ENCODE measurements at regions not wholly inside any gene's neighbourhood (a gene's known extent, or its start where the extent isn't known, plus 50 kb on each side); places are given as distances from the start of the nearest gene placed in this dataset.

DNA sequence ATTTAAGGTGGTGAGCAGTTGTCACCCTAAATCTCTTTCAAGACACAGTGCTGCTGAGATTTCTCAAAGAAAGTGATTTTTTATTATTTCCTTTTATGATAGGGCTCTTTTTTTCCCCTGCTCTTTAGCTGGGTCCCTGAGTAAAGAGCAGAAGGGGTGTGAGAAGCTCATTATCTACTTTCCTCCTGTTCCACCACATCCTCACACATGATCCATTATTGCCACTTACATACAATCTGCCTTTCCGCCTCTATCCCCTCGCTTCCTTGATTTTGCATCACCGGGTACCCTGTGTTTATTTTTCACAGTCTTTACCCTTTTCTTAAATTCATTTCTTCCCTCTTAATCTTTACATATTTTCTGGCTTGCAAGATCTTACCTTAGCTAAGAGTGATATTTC, 93.9 kb upstream of the CCDC85A start:
- intact Hi-C loops (cut with DNase I) = no loop called here

DNA sequence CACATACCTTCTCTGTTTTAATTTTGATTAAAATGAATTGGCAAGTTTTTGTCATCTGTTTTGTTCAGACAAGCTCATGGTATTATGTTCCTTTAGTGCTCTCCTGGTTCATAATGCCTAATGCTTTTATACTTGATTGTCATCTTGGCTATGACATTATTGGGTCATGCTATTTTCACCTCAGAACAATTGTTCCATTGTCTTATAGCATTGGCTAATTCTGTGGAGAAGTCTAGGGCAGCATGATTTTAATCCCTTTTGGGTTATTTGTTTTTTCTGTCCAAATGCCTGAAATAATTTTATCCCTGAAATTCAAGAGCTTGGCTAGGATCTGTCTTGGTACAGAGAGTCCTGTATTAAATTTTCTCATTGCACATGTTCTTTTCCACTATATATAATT, 83.8 kb upstream of the CCDC85A start:
- intact Hi-C loops (cut with DNase I) = no loop called here
- DNase-seq = no peak

More for the DNA sequence above, 93.9 kb upstream of the CCDC85A start:
- no peak for DNase-seq

DNA sequence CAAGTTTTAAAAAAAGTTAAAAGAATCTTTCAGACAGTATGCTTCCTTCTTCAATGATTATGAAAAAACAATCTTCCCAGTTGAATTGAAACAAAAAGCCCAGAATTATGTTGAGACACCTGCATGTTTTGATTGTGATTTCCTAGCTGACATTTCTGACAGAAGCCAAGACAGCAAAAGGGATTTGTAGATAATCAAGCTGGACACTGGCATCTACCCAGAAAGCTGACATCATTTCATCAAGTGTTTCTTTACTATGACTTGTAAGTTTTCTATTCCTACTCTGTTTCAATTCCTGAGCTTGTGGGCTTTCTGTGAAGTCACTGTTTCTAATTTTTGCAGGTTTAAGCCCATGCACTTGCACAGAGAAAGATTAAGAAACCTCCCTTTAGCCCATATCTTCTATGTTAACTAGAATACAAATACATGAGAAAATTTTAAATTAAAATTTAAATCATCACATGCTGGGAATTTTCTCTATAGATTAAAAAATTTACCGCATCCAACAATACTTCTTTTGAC, 82.9 kb upstream of the CCDC85A start:
- intact Hi-C loops (cut with DNase I) = no loop called here

DNA sequence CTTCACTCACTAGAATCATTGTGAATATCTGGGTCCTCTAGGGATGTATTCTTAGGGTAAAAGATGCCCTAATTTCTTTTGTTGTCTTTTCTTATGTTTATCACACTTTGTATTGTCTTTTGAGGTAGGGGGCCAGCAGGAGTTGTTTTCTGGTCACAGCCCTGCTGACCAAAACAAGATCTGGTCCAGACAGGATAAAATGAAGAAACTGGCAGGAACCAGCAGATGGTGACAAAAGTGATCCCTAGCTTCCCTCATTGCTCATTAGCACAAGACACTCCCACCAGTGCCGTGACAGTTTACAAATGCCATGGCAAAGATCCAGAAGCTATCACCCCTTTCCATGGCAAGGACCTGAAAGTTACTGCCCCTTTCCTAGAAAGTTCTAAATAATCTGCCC, 81.7 kb upstream of the CCDC85A start:
- no peak for DNase-seq
- intact Hi-C loops (cut with DNase I) = no loop called here

More for the DNA sequence above, 82.9 kb upstream of the CCDC85A start:
- no peak for DNase-seq

DNA sequence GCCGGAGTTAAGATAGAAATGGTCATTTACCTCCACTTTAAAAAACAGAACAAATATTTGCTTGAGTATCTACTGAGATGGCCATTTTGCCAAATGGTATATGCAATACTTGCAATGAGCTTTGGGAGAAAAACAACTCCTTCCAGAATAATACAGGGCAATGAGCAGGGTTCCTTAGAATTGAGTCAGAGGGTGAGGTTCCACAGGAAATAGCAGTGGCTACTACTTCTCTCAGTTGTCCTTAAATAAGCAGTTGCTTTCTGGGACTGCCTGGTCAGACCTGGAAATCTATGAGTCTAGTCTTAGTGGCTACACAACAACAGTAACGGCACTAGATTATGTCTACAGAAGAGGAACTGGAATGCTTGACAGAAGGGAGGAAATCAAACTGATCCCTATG, 80.9 kb upstream of the CCDC85A start:
- intact Hi-C loops (cut with DNase I) = no loop called here

DNA sequence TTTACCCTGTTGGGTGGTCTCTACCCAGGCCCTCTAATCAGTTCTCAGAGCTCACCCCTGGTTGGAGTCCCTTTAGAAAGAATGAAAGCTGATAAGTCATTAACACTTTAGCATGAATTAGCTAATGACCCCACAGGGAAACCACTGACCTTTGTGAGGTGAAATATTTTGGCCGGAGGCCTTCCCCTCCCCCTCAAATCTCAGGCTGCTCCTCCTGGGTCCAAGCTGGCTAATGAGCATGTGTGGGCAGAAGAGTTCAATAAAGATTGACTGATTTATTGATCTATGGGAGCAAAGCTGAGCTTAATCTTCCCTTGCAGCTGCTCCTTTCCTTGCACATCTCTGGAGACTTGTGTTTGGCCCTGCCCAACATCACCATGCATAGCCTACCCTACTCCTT, 78.8 kb upstream of the CCDC85A start:
- intact Hi-C loops (cut with DNase I) = no loop called here
- DNase-seq = no peak

More for the DNA sequence above, 80.9 kb upstream of the CCDC85A start:
- no peak for DNase-seq

DNA sequence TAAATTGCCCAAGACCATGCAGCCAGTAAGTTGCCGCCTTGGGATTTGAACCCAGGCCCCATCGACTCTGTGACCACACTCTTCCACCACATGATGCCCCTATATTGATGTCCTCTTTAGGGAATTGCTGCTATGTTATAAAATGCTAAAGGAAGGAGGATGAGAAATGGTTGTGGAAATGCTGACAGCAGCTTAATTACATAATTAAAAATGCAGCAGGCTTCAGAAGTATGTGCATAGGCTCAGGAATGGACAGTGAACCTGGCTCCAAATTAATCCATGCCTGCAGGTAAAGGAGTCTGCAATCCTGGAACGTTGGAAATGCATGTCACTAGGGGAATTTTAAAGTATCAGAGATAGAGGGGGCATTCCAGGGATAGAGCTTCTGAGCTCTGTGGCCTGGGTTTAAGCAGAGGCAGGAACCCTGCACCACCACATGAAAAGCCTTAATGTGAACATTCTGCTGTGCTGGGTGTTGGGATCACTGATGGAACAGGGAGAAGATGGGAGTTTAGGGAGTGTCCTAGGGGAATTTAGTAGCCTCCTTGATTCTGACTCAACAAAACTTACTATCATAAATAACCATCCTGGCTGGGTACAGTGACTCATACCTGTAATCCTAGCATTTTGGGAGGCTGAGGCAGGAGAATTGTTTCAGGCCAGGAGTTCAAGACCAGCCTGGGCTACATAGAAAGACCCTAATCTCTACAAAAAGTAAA, 76.1 kb upstream of the CCDC85A start:
- intact Hi-C loops (cut with DNase I) = no loop called here
- no peak for DNase-seq

DNA sequence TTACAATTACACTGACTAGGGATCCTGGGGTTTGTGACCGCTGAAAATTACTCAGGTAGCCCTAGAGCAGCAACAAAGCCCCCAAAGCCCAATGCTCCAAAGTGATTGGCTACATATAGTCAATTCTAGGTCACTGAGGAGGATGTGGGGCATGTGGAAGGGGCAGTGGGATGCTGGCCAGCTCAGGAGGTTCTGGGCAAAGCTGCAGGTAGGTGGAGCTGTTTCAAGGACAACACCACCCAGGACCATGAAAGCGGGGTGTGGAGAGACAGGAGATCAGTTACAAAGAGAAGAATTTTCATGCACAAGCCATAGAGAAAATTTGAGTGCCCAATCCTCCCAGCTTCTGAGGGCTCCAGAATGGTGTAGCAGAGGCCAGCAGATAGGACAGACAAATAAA, 75.0 kb upstream of the CCDC85A start:
- intact Hi-C loops (cut with DNase I) = no loop called here
- DNase-seq = no peak

DNA sequence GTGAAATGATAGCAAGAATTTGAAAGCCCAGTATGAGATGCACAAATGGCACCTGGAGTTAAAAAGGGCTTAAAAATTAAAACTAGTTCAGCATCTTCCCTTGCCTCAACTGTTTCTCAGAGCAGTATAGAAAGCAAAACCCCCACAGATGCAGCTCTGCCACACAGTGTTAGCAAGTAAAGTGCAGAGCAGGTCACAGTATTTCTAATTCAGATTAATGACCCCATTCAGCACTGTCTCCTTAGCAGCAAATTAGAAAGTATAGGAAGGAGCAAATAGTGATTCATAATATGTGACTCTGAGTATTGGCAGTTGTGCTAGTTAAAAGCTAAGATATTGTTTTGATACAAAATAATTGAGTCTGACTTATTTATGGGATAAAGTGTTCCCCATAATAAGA, 73.8 kb upstream of the CCDC85A start:
- DNase-seq = no peak
- intact Hi-C loops (cut with DNase I) = no loop called here

DNA sequence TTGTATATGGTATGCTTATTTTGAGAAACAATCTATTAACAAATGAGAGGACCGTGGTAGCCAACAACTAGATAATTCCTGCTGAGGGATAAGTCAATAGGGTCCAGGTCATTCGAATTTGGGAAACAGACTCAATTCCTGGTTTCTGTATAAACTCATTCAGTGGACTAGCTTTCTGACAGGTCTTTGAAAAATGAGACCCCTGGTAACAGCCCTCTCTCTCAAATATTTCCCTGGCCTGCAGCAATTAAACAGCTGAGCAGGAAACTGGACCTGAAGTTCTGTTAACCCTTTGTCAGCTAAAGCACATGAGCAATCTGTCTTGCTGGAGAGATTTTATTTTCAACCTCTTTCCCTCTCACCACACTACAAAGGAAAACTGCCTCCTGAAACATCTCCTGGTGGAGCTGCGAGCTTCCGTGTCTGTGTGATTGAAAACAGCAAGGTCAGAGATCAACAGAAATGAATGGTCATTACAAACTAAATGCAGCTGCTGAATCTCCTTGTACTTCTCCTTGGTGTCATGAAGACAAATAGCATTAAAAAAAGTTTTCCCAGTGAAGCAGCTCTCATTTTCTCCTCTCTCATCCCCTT, 70.3 kb upstream of the CCDC85A start:
- DNase-seq = no peak
- intact Hi-C loops (cut with DNase I) = no loop called here

DNA sequence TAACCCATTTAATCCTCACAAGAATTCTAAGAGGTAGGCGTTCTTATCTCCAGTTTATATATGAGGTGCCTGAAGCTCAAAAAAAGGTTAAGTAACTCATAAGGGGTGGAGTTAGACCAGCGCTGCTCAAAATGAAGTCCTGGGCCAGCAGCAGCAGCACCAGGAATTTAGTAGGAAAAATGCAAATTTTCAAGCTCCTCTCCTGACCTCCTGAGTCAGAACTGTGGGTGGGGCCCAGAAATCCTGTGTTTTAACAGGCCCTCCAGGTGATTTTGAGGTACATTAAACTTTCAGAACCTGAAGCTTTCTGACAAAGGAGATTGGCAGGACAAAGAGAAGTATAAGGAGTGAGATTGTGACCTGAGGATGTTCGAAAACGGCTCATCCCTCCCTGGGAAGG, 66.0 kb upstream of the CCDC85A start:
- intact Hi-C loops (cut with DNase I) = no loop called here
- DNase-seq = no peak

DNA sequence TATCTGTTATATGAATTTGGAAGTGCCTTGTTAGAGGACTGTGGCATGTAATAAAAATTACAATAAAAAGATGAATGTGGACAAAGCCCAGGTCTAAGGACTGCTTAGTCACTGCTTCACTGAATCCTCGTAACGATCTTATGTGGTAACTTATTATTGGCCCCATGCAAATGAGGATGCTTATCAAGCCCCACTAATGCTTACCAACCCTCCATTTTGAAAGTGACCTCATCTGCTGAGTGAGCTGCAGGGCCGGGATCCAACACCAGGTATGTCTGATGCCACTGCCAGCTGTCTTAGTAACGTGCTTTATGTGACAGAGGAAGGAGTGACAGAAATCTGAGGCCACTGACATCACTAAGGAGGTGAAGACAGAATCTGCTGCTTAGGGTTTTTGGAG, 65.3 kb upstream of the CCDC85A start:
- no peak for DNase-seq
- intact Hi-C loops (cut with DNase I) = no loop called here

DNA sequence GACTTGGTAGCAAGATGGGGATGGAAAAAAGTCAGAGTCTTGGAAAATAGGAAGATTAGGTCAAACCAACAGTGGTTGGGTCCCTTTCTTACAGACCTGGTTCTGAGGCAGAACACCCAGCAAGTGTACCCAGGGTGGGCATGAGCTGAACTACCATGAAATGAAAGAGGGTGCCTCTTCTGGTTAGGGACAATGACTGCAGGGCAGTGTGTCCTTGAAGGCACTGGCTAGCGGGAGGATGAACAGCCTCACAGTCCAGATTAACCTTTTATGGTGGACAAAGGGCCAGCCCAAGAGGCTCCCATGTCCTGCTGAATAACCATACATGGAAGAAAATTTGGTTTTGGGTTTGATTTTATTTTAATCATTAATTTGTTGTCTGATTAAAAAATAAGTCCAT, 61.8 kb upstream of the CCDC85A start:
- DNase-seq = no peak
- intact Hi-C loops (cut with DNase I) = no loop called here

DNA sequence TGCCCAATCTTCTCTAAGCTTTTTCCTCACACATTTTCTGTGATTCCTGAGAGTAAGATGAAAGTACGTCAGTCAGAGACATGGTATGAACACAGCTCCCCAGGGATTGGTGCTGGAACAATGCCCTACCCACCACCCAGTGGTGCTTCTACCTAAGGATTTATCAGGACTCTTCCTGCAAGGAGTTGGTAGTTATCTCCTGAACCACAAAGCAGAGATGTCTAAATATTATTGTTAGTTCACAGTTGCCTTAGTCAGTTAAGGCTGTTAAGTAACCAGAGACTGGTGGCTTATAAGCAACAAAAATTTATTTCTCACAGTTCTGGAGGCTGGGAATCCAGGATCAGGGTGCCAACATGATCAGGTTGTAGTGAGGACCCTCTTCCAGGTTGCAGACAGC, 60.3 kb upstream of the CCDC85A start:
- DNase-seq = no peak
- intact Hi-C loops (cut with DNase I) = no loop called here

DNA sequence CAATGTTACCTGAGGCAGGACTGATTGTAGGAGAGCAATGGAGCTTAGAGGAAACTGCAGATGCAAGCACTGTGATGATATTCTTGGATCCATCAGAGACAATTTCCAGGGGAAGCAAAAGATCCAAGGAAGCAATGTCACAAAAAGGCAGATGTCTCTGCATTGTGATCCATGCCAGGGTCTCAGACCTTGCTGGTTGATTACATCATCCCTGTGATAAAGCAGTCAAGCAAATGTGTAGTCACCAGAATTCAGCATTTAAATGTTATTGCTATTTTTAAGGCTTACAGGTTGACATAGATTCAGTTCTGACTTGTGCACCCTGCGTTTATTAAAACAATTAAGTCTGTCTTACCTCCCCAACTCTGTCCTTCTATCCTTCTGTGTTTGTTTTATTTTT, 56.8 kb upstream of the CCDC85A start:
- intact Hi-C loops (cut with DNase I) = no loop called here
- no peak for DNase-seq

DNA sequence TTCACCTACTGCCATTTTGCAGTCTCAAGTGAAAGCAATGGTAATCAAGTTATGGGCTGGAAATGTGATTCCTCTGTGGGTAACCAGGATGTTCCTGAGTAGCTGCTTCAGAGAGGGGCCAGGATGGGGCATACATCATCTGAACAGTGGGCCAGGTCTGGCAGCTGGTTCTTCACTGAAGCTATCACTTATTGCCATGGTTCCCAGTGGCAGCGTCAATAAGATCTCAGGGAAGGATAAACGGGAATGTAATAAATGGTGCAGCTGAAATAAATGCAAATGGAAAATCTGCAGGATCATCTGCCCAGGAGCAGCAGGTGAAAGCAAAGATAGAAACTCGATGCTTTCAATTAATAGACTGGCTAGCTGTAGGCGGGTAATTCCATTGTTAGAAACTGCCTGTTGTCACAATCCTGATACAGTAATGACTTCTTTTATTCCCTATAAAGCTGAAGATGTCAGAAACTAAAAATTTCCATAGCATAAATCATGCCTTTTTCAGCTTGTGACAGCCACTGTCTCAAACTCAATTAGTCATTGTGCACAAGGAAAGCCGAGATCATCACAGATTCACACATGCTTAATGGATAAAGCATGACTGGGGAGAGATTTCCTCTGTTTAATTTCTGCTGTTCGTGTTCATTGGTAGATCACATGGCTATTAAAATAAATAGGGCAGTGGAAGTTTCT, 56.2 kb upstream of the CCDC85A start:
- DNase-seq = no peak

DNA sequence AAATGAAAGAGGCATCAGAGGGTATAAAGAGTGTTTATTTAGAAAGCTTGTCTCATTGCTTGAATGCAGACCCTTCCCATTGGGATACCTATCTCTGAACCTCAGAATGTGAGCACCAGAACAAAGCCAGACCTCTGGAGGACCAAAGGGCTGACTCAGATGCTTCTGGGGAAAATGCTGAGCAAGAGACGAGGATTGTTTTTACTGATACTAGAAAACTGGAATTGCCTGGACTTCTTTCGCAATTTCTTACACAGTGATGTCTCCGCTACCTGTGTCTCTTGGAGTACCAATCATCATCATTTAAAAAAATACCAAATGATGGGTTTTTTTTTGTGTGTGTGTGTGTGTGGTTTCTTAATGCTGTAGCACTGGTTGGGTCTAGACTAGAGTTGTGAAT, 55.6 kb upstream of the CCDC85A start:
- intact Hi-C loops (cut with DNase I) = no loop called here
- DNase-seq = no peak

More for the DNA sequence above, 56.2 kb upstream of the CCDC85A start:
- intact Hi-C loops (cut with DNase I) = no loop called here

DNA sequence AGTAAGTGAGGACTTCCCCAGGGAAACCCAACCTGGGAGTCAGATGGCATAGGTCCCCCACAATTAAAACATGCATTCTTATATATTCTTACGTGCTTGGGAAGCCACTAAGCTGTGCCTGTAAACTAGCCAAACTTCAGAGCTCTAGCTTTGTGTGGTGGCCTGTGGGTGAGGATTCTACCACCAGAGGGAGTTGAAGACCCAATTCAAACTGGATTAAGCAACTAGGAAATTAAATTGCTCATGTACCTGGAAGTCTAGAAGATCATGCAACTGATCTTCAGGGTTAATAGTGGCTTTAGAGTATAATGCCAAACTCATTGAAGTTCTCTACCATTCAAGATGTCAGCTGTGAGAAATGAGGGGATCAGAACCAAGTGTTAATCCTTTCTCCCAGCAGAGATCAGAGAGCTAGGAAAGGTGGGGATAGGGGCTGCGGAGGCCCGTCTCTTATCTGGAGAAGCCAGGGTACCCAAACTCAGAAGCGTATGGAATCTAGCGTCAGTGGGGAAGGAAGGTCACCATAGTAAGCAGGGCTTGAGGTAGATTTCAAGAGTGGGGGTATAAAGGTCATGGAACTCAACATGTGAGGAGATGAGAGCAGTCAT, 53.2 kb upstream of the CCDC85A start:
- intact Hi-C loops (cut with DNase I) = loop anchor here (5.0 to 10.0 kb wide), 3 partner anchors 116 to 1387 kb away; no protein-coding TSS in a partner anchor
- peak in 5 of 10 donors; percentile 9 to 40 (median 38) for DNase-seq

DNA sequence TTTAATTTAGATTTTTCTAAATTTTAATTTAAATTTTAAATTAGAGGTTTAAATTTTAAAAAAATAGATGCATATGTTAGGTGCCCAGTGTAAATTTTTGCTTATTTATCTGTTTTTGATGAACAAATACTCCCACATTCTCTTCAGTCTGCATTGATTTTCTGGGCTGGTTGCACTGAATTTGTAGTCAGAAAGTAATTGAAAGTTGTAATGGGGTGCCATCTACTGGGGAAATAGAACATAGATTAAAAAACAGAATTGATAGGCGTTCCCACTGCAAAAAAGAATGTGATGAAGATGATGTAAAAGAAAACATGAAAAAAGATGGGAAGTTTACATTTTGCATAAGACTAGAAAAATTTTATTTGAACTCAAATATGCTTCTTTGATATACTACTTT, 51.7 kb upstream of the CCDC85A start:
- DNase-seq = no peak
- intact Hi-C loops (cut with DNase I) = loop anchor here (1.0 to 10.0 kb wide), 4 partner anchors 117 to 1385 kb away; no protein-coding TSS in a partner anchor

DNA sequence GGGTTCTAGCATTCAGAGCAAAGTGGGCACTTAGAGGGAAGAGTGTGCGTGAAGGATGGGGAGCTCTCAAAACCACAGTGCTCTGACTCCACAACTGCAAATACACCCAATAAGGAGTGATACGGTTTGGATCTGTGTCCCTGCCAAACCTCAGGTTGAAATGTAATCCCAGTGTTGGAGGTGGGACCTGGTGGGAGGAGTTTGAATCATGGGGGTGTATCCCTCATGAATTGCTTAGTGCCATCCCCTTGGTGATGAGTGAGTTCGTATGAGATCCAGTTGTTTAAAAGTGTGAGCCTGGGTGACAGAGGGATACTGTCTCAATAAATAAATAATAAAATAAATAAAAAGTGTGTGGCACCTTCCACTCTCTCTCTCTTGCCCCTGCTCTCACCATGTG, 50.3 kb upstream of the CCDC85A start:
- intact Hi-C loops (cut with DNase I) = loop anchor here (5.0 to 10.0 kb wide), 3 partner anchors 119 to 1384 kb away; no protein-coding TSS in a partner anchor
- no peak for DNase-seq
